Caco-2 (cell line): ENCODE measurements at regions not wholly inside any gene's neighbourhood (a gene's known extent, or its start where the extent isn't known, plus 50 kb on each side); places are given as distances from the start of the nearest gene placed in this dataset.

Source experiments
- BruUV-seq: library from RNA; stranded (reverse); fragments of 400-500 nt; replicated peaks from 2 replicates; lab custom pipeline; 2021; lab: Mats Ljungman, UMichigan
- CTCF ChIA-PET: fragments of 300-600 bp; sonication (Branson Sonifier 250); formaldehyde crosslinking; loops from one replicate; lab custom pipeline; 2022; ENCODE audit warnings: antibody characterized with exemption; lab: Charles Lee
- POLR2A ChIA-PET: fragments of 300-600 bp; sonication (Branson Sonifier 250); formaldehyde crosslinking; loops from one replicate; lab custom pipeline; 2022; ENCODE audit warnings: antibody characterized with exemption; lab: Charles Lee
- DNase-seq, 2 experiments: peaks; one replicate each; pipeline versions ENCODE4 v3.0.0 to v3.0.0-alpha.2; 2020 to 2022
- H3K27me3 ChIP-seq: replicated peaks from 2 replicates; pipeline ENCODE4 v1.6.0; 2011; ENCODE audit warnings: low read length; ENCODE audit not compliant: control insufficient read depth, insufficient read depth
- H3K36me3 ChIP-seq: 2 replicates; pipeline ENCODE4 v1.5.1; 2011; ENCODE audit warnings: low read length; ENCODE audit not compliant: control insufficient read depth, insufficient read depth
- H3K4me1 ChIP-seq: fragments of 250-450 bp; sonication (Bioruptor Pico); 2 replicates; pipeline ENCODE4 v1.5.1; 2020; ENCODE audit warnings: mild to moderate bottlenecking
- H3K4me3 ChIP-seq: 2 replicates; pipeline ENCODE4 v1.5.1; 2011; ENCODE audit warnings: low read depth, mild to moderate bottlenecking, control low read depth, low read length
- H3K9me3 ChIP-seq: fragments of 250-450 bp; sonication (Bioruptor Pico); 2 replicates; pipeline ENCODE4 v1.5.1; 2020; ENCODE audit warnings: mild to moderate bottlenecking, moderate library complexity
- H3K27ac Mint-ChIP-seq: one replicate; pipeline ENCODE4 v1.8.0; 2022; ENCODE audit warnings: mixed read lengths; ENCODE audit not compliant: unreplicated experiment
- H3K27me3 Mint-ChIP-seq: one replicate; pipeline ENCODE4 v1.8.0; 2022; ENCODE audit warnings: mixed read lengths; ENCODE audit not compliant: insufficient read depth, unreplicated experiment
- H3K36me3 Mint-ChIP-seq: one replicate; pipeline ENCODE4 v1.8.0; 2022; ENCODE audit warnings: mild to moderate bottlenecking, mixed read lengths; ENCODE audit not compliant: insufficient read depth, unreplicated experiment
- H3K4me1 Mint-ChIP-seq: one replicate; pipeline ENCODE4 v1.8.0; 2022; ENCODE audit warnings: low read depth, mixed read lengths; ENCODE audit not compliant: unreplicated experiment
- H3K4me3 Mint-ChIP-seq: one replicate; pipeline ENCODE4 v1.8.0; 2022; ENCODE audit warnings: mild to moderate bottlenecking, moderate library complexity, mixed read lengths; ENCODE audit not compliant: unreplicated experiment
- H3K9me3 Mint-ChIP-seq: one replicate; pipeline ENCODE4 v1.8.0; 2022; ENCODE audit warnings: mixed read lengths; ENCODE audit not compliant: unreplicated experiment
- CTCF ChIP-seq, 2 experiments: fragments of 200-600 bp in 1 of 2; IDR thresholded peaks; 1 replicate in 1 of 2; 2 replicates in 1 of 2; pipeline versions ENCODE4 v1.5.1 to v1.8.0; 2011 to 2022; ENCODE audit warnings: antibody characterized with exemption in 1 of 2, control low read depth in 1 of 2, inconsistent platforms in 1 of 2, low read depth in 1 of 2, low read length in 1 of 2, mild to moderate bottlenecking in 1 of 2, moderate library complexity in 1 of 2; ENCODE audit not compliant: insufficient read depth in 1 of 2, severe bottlenecking in 1 of 2, unreplicated experiment in 1 of 2
- intact Hi-C: fragments of 100-400 bp; cut with micrococcal nuclease; formaldehyde crosslinking; loops from one replicate; pipeline ENCODE4 v1.10.0; 2022; ENCODE audit not compliant: unreplicated experiment

GRCh38 chr5:2475902-2476301 lies 275.6 kb downstream of the IRX2 start:
- ChIA-PET POLR2A (no interaction called here), CTCF (no interaction called here)
- BruUV-seq = no TSS peak
- intact Hi-C loops = no loop called here
- Histone ChIP-seq H3K27me3 (no peaks in the 10 kb centered on the region), H3K4me1 (no peaks in the 10 kb centered on the region), H3K9me3 (peaks cover under 1% of the 10 kb centered on the region; the same call in 1 of the 2 replicates), H3K4me3 (no peak overlapping the region), H3K36me3 (no peaks in the 10 kb centered on the region)
- H3K27me3 Mint-ChIP-seq = no peaks in the 10 kb centered on the region
- no peaks in the 10 kb centered on the region for H3K4me1 Mint-ChIP-seq
- no peaks in the 10 kb centered on the region for H3K36me3 Mint-ChIP-seq
- TF ChIP-seq CTCF (IDR thresholded peaks at IDR 0.05; ENCODE audit: insufficient read depth in 1 of 2, low read depth in 1 of 2, low read length in 1 of 2, severe bottlenecking in 1 of 2, unreplicated experiment in 1 of 2) = no peak
- no peak overlapping the region for H3K27ac Mint-ChIP-seq
- H3K9me3 Mint-ChIP-seq = no peaks in the 10 kb centered on the region
- no peak overlapping the region for H3K4me3 Mint-ChIP-seq
- no peak for DNase-seq

- ChIA-PET CTCF (no interaction called here), POLR2A (no interaction called here)
- no peaks in the 10 kb centered on the region for H3K36me3 ChIP-seq
- no peaks in the 10 kb centered on the region for H3K9me3 ChIP-seq
- H3K27me3 Mint-ChIP-seq = peaks cover 3% of the 10 kb centered on the region
- intact Hi-C loops = no loop called here
- DNase-seq = no peak
- no peak for TF ChIP-seq CTCF (IDR thresholded peaks at IDR 0.05; ENCODE audit: insufficient read depth in 1 of 2, low read depth in 1 of 2, low read length in 1 of 2, severe bottlenecking in 1 of 2, unreplicated experiment in 1 of 2)
- H3K27me3 ChIP-seq = no peaks in the 10 kb centered on the region
- H3K9me3 Mint-ChIP-seq = no peaks in the 10 kb centered on the region
- H3K4me3 ChIP-seq = no peak overlapping the region
- no peaks in the 10 kb centered on the region for H3K4me1 ChIP-seq
- BruUV-seq = no TSS peak
- H3K4me1 Mint-ChIP-seq = no peaks in the 10 kb centered on the region
- no peak overlapping the region for H3K27ac Mint-ChIP-seq
- H3K4me3 Mint-ChIP-seq = no peak overlapping the region
- H3K36me3 Mint-ChIP-seq = no peaks in the 10 kb centered on the region
Observed at GRCh38 chr5:2472670-2473069, 278.8 kb downstream of the IRX2 start.

- CTCF ChIA-PET = no interaction called here
- no peak overlapping the region for H3K4me3 ChIP-seq
- BruUV-seq = no TSS peak
- no peaks in the 10 kb centered on the region for H3K27me3 ChIP-seq
- Mint-ChIP-seq H3K4me3 (no peak overlapping the region), H3K9me3 (no peaks in the 10 kb centered on the region), H3K27ac (no peak overlapping the region), H3K36me3 (no peaks in the 10 kb centered on the region), H3K27me3 (peaks cover 9% of the 10 kb centered on the region), H3K4me1 (no peaks in the 10 kb centered on the region)
- no peaks in the 10 kb centered on the region for H3K4me1 ChIP-seq
- intact Hi-C loops = no loop called here
- no peaks in the 10 kb centered on the region for H3K9me3 ChIP-seq
- TF ChIP-seq CTCF (IDR thresholded peaks at IDR 0.05; ENCODE audit: insufficient read depth in 1 of 2, low read depth in 1 of 2, low read length in 1 of 2, severe bottlenecking in 1 of 2, unreplicated experiment in 1 of 2) = no peak
- POLR2A ChIA-PET = no interaction called here
- no peaks in the 10 kb centered on the region for H3K36me3 ChIP-seq
- DNase-seq = no peak
Observed at GRCh38 chr5:2471152-2471879, 280.2 kb downstream of the IRX2 start.
